AG04450 (cell line): ENCODE measurements at regions not wholly inside any gene's neighbourhood (a gene's known extent, or its start where the extent isn't known, plus 50 kb on each side); places are given as distances from the start of the nearest gene placed in this dataset.
"Not testable (repeated sequence)": the region's sequence is repeated elsewhere in the genome, so short reads cannot be mapped to it uniquely, and the experiment has no call there.

Experiments used
- CTCF ChIA-PET: fragments of 300-600, 350-600 bp; formaldehyde crosslinking; extraction: SDS; loops from one replicate; lab custom pipeline; 2022; ENCODE audit warnings: antibody characterized with exemption, inconsistent platforms; lab: Charles Lee
- POLR2A ChIA-PET: fragments of 350-600 bp; formaldehyde crosslinking; extraction: SDS; loops from one replicate; lab custom pipeline; 2021; ENCODE audit warnings: antibody characterized with exemption, inconsistent platforms; lab: Yijun Ruan, JAX
- DNase-seq: peaks from one replicate; pipeline ENCODE4 v3.0.0-alpha.2; 2011; ENCODE audit warnings: low read depth, low spot score
- H3K27ac ChIP-seq: one replicate; pipeline ENCODE4 v1.5.1; 2012; ENCODE audit warnings: low read depth, low read length, control low read depth
- H3K27me3 ChIP-seq: one replicate; pipeline ENCODE4 v1.6.0; 2012; ENCODE audit warnings: low read length; ENCODE audit not compliant: control insufficient read depth, insufficient read depth
- H3K4me3 ChIP-seq: 2 replicates; pipeline ENCODE4 v1.5.1; 2011; ENCODE audit warnings: mild to moderate bottlenecking, low read depth, low read length, control low read depth
- H3K9me3 ChIP-seq: 2 replicates; pipeline ENCODE4 v1.5.1; 2012; ENCODE audit warnings: low read length; ENCODE audit not compliant: control insufficient read depth, insufficient read depth
- CTCF ChIP-seq: IDR thresholded peaks from 2 replicates; pipeline ENCODE4 v1.5.1; 2011; ENCODE audit warnings: low read depth, low read length, control low read depth, inconsistent platforms

DNA sequence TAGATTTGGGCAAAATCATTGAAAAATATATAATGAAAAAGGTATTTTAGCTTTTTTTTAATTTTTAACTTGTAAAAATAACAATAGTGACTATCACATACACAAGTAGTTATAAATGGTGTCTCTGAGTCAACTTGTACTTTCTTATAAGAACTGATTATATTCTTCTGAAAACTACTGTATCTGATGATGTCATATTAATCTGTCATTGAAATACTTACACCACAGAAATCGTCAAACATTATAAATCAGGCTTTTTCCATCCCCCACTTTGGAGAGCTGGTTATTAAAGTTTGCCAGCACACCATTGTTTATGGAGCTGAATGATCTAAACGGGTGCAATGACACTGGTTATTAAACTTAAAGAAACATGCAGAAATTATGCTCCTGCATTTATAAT lies 1259.6 kb upstream of the CNTN5 start:
- POLR2A ChIA-PET, result no interaction called here
- DNase-seq, result no peak
- CTCF ChIA-PET, result no interaction called here
- TF ChIP-seq CTCF, result no peak
- H3K4me3 ChIP-seq, result no peak overlapping the region
- H3K27ac ChIP-seq, result no peak overlapping the region
- no peaks in the 10 kb centered on the region for H3K27me3 ChIP-seq
- H3K9me3 ChIP-seq, result no peaks in the 10 kb centered on the region

DNA sequence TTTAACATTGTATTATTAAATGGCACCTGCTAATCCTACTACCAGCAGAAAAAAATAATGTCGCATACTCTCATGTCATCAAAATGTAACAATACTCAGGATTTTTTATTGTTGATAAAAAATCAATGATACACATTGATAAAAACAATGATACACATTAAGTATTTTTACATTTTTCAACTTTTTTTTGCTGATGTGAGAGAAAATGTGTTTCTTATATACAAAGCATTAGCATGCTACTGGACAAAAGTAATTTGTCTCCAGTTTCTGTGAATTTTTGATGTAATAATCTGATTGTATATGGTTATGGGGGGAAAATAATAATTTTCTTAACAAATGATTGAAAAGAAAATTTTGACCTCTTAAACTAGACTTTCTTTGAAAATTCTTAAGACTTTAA lies 1256.6 kb upstream of the CNTN5 start:
- TF ChIP-seq CTCF, result no peak
- ChIA-PET CTCF (no interaction called here), POLR2A (no interaction called here)
- Histone ChIP-seq H3K27me3 (no peaks in the 10 kb centered on the region), H3K27ac (no peak overlapping the region), H3K4me3 (no peak overlapping the region), H3K9me3 (no peaks in the 10 kb centered on the region)
- no peak for DNase-seq

DNA sequence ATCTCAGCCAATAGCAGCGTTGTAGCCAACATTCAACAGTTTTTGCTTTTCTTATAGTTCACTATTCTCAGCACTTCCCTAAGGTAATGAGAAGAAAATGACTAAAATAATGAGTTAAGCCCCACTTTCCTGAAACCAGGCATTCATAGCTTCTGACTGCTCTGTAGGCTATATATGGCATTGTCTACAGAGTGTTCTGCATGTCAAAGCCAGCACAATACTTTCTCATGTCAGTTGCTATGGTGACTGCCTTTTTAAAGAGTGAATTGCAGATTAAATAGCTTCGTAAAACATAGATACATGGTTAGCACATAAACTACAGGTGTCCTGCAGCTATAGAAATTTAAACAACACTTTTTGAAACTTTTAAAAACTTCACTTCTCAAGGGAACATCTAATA lies 1256.1 kb upstream of the CNTN5 start:
- Histone ChIP-seq H3K27me3 (no peaks in the 10 kb centered on the region), H3K27ac (no peak overlapping the region), H3K4me3 (no peak overlapping the region), H3K9me3 (no peaks in the 10 kb centered on the region)
- DNase-seq, result no peak
- POLR2A ChIA-PET, result no interaction called here
- CTCF ChIA-PET, result no interaction called here
- no peak for TF ChIP-seq CTCF

- Histone ChIP-seq H3K4me3 (no peak overlapping the region), H3K9me3 (no peaks in the 10 kb centered on the region), H3K27me3 (no peaks in the 10 kb centered on the region), H3K27ac (no peak overlapping the region)
- no peak for TF ChIP-seq CTCF
- ChIA-PET POLR2A (no interaction called here), CTCF (no interaction called here)
- no peak for DNase-seq
Measured at GRCh38 chr11:97770570-97770969, 1250.2 kb upstream of the CNTN5 start.

DNA sequence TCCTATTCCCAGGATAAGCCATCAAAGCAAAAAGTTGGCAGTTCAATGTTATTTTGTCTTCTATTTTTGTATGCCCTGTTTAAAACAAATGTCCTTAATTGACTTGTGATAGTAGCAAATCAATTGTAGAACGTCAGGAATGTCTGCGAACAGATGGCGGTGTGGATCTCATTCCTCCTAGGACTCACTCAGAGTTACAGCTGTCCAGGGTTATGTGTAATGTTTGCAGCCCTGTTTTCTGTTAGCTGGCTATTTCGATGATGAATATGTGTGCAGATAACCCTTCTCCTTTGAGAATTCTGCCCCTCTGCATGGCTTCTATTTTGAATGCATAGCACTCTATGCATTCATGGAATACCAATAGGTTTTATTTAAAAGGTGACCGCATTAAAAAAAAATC lies 1248.0 kb upstream of the CNTN5 start:
- no peak for TF ChIP-seq CTCF
- DNase-seq, result no peak

GRCh38 chr11:97784388-97784787 lies 1236.4 kb upstream of the CNTN5 start:
- not testable (repeated sequence) for H3K9me3 ChIP-seq

More for the DNA sequence above, 1248.0 kb upstream of the CNTN5 start:
- Histone ChIP-seq H3K9me3 (no peaks in the 10 kb centered on the region), H3K4me3 (no peak overlapping the region), H3K27me3 (no peaks in the 10 kb centered on the region), H3K27ac (no peak overlapping the region)
- CTCF ChIA-PET, result no interaction called here
- POLR2A ChIA-PET, result no interaction called here

More at GRCh38 chr11:97784388-97784787, 1236.4 kb upstream of the CNTN5 start:
- POLR2A ChIA-PET, H3K27ac ChIP-seq, H3K4me3 ChIP-seq, H3K27me3 ChIP-seq, DNase-seq, CTCF ChIA-PET: not testable (repeated sequence)
